ENCODE measurements at regions not wholly inside any gene's neighbourhood (a gene's known extent, or its start where the extent isn't known, plus 50 kb on each side); places are given as distances from the start of the nearest gene placed in this dataset.

- H3K9me3 ChIP-seq (ENCODE audit: control insufficient read depth in 2 of 3, insufficient read depth in 1 of 3, low read length in 3 of 3) = no peaks in the 10 kb centered on the region
- no peak overlapping the region for H3K4me3 ChIP-seq (ENCODE audit: low read length in 3 of 3)
- FAIRE-seq = no peak
- H3K27ac ChIP-seq (ENCODE audit: low read depth in 2 of 2, low read length in 2 of 2) = no peak overlapping the region
- intact Hi-C loops (cut with DNase I) = no loop called here
- TF ChIP-seq, protein P1, sequence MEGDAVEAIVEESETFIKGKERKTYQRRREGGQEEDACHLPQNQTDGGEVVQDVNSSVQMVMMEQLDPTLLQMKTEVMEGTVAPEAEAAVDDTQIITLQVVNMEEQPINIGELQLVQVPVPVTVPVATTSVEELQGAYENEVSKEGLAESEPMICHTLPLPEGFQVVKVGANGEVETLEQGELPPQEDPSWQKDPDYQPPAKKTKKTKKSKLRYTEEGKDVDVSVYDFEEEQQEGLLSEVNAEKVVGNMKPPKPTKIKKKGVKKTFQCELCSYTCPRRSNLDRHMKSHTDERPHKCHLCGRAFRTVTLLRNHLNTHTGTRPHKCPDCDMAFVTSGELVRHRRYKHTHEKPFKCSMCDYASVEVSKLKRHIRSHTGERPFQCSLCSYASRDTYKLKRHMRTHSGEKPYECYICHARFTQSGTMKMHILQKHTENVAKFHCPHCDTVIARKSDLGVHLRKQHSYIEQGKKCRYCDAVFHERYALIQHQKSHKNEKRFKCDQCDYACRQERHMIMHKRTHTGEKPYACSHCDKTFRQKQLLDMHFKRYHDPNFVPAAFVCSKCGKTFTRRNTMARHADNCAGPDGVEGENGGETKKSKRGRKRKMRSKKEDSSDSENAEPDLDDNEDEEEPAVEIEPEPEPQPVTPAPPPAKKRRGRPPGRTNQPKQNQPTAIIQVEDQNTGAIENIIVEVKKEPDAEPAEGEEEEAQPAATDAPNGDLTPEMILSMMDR (IDR thresholded peaks at IDR 0.05; ENCODE audit: borderline replicate concordance, extremely low read depth, insufficient read depth) = no peak
- H3K27me3 ChIP-seq (ENCODE audit: control insufficient read depth, insufficient read depth, low read length) = no peaks in the 10 kb centered on the region
- no peak overlapping the region for H3K9ac ChIP-seq (ENCODE audit: low read length in 3 of 3)
- DNase-seq = no peak
- no peaks in the 10 kb centered on the region for H3K36me3 ChIP-seq (ENCODE audit: control insufficient read depth in 2 of 3, insufficient read depth in 3 of 3, low read length in 3 of 3)
- no peaks in the 10 kb centered on the region for H3K4me1 ChIP-seq (ENCODE audit: control insufficient read depth in 2 of 3, insufficient read depth in 2 of 3, low read depth in 1 of 3, low read length in 3 of 3)
Observed at GRCh38 chr2:215705281-215705680, 269.4 kb upstream of the FN1 start.

DNA sequence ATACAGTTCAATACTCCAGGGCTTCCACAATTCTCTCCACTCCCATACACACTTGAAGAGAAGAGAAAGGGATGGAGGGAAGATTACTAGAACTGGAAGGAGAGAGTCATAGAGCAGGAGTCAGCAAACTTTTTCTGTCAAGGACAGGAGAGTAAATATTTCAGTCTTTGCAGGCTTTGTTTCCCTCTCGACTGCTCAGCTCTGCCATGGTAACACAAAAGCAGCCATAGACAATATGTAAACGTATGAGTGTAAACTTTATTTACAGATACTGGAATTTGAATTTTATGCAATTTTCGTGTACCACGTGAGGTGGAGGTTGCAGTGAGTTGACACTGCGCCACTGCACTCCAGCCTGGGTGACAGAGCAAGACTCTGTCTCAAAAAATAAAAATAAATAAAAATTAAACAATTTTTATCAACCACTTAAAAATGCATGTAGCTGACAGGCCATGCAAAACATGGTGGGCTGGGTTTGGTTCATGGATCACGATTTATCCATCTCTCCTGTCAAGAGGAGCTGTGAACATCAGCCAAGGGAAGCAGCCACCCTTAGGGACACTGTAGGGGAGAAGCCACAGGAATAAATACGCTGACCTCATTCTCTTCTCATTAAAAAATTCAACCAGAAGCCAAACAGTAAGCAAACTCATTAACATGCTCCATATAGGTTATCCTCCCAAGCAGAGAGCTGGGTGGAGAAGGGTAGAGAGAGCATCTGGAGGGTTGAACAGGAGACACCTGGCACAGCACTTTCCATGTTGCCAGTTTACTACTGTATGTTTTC, 266.4 kb upstream of the FN1 start:
- DNase-seq = no peak
- TF ChIP-seq, protein P1 (IDR thresholded peaks at IDR 0.05; ENCODE audit: borderline replicate concordance, extremely low read depth, insufficient read depth) = no peak
- no peak for FAIRE-seq
- H3K4me1 ChIP-seq (ENCODE audit: control insufficient read depth in 2 of 3, insufficient read depth in 2 of 3, low read depth in 1 of 3, low read length in 3 of 3) = no peaks in the 10 kb centered on the region
- no peak overlapping the region for H3K9ac ChIP-seq (ENCODE audit: low read length in 3 of 3)
- no peaks in the 10 kb centered on the region for H3K36me3 ChIP-seq (ENCODE audit: control insufficient read depth in 2 of 3, insufficient read depth in 3 of 3, low read length in 3 of 3)
- no peak overlapping the region for H3K27ac ChIP-seq (ENCODE audit: low read depth in 2 of 2, low read length in 2 of 2)
- intact Hi-C loops (cut with DNase I) = no loop called here
- H3K27me3 ChIP-seq (ENCODE audit: control insufficient read depth, insufficient read depth, low read length) = no peaks in the 10 kb centered on the region
- no peak overlapping the region for H3K4me3 ChIP-seq (ENCODE audit: low read length in 3 of 3)
- no peaks in the 10 kb centered on the region for H3K9me3 ChIP-seq (ENCODE audit: control insufficient read depth in 2 of 3, insufficient read depth in 1 of 3, low read length in 3 of 3)

- H3K4me1 ChIP-seq (ENCODE audit: control insufficient read depth in 2 of 3, insufficient read depth in 2 of 3, low read depth in 1 of 3, low read length in 3 of 3) = no peaks in the 10 kb centered on the region
- FAIRE-seq (no peak), DNase-seq (no peak)
- TF ChIP-seq, protein P1 (IDR thresholded peaks at IDR 0.05; ENCODE audit: borderline replicate concordance, extremely low read depth, insufficient read depth) = no peak
- H3K9me3 ChIP-seq (ENCODE audit: control insufficient read depth in 2 of 3, insufficient read depth in 1 of 3, low read length in 3 of 3) = no peaks in the 10 kb centered on the region
- H3K27ac ChIP-seq (ENCODE audit: low read depth in 2 of 2, low read length in 2 of 2) = no peak overlapping the region
- H3K4me3 ChIP-seq (ENCODE audit: low read length in 3 of 3) = no peak overlapping the region
- intact Hi-C loops (cut with DNase I) = no loop called here
- H3K9ac ChIP-seq (ENCODE audit: low read length in 3 of 3) = no peak overlapping the region
- no peaks in the 10 kb centered on the region for H3K27me3 ChIP-seq (ENCODE audit: control insufficient read depth, insufficient read depth, low read length)
- no peaks in the 10 kb centered on the region for H3K36me3 ChIP-seq (ENCODE audit: control insufficient read depth in 2 of 3, insufficient read depth in 3 of 3, low read length in 3 of 3)
Observed at GRCh38 chr2:215699700-215700538, 264.1 kb upstream of the FN1 start.
